Stimulated activated CD8-positive, alpha-beta memory T cell treated with anti-CD3 and anti-CD28 coated beads, Interleukin-4, amount 100 ng/mL, for 1 hour (primary cell): ENCODE measurements at regions not wholly inside any gene's neighbourhood (a gene's known extent, or its start where the extent isn't known, plus 50 kb on each side); places are given as distances from the start of the nearest gene placed in this dataset.
"Not testable (repeated sequence)": the region's sequence is repeated elsewhere in the genome, so short reads cannot be mapped to it uniquely, and the experiment has no call there.

Experiments used
- DNase-seq, 2 donors: peaks; one replicate each; pipeline ENCODE4 v3.0.0-alpha.2; 2020; ENCODE audit warnings: low read depth in 2 of 2, low spot score in 1 of 2

DNA sequence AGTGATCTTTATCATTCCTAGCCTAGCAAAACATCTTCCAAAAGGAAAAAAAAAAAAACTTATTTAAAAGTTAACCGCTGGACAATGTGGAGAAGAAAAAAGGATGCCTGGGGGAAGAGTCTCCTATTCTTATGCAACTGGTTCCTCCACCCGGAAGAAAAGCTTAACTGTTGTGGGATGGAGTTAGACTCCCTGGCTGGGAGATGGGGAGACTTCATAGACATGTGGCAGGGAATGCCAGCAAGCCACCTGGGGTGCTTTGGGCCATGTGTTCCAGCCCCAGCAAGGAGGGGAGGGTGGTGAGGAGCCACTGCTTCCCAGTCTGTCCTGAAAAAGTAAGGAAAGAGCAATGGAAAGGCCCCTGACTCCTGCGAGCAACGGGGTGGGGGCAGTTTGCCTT lies 119.4 kb upstream of the SPIN4 start:
- DNase-seq = no peak

DNA sequence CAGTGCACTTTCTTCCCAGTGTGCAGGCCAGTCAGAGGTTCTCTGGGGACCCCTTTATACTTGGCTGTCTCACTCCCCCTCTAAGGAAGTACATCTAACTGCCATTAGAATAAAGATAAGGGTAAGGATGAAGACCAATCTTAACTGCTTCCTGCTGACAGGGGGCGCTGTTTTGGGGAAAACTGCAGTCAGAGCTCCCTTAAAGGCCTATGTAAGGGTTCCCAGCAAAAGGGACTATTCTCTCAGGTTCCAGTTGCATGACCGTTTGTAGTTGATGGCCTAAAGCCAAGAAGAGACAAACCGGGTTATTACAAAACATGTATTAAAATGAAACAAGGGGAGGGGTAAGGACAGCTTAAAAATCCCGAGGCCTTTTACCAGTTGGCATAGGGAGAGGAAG lies 115.6 kb upstream of the SPIN4 start:
- DNase-seq = no peak

DNA sequence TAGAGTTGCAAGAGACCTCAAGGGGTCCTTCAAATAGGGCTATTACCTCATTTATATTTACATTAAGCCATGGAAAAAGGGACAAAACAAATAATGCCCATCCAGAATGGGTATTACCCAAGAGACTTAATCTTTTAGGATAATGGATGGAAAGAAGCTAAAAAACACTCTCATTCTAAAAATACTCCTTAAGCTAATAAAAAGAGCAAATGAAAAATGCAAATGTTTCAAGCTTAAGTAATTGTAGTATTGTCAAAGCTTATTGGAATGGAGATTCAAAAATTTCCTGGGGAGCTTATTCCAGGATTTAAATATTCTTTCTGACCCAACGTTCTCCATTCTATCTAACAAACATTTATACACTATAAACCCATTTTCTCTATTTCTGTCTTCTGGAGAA lies 107.8 kb upstream of the SPIN4 start:
- no peak for DNase-seq

DNA sequence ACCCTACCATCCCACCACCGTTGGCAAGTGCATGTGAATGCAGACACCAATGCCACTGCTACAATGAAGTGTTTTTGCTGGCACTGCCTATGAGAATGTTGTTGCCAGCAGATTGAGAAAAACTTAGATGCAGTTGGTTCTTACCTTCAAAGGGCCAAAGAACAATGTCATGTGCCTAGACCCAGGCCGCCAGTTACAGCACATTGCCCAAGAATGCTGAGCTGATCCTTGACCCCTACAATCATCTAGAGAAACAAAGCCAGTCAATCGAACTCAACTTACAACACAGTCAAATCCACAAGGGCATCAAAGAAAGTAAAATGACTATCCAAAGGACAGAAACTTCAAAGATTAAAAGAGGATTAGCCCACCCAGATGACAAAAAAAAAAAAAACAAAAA lies 102.4 kb upstream of the SPIN4 start:
- no peak for DNase-seq

DNA sequence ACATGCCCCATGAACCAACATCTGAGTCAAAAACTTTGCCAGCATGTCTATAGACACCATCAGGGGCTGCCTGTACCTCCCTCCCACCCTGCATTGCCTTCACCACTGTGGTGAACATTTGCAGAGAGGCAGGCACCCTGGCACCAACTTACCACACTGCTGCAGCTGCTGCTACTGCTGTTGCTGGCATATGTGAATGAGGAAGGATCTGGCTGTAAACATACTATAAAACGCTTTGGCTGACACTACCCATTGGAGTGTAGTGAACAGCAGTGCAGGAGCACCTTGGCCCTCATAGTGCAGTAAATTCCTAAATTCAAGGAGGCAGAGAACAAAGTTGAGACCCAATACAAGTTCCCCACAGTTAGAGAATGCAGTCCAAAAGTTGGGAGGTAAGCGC lies 90.6 kb upstream of the SPIN4 start:
- no peak for DNase-seq

DNA sequence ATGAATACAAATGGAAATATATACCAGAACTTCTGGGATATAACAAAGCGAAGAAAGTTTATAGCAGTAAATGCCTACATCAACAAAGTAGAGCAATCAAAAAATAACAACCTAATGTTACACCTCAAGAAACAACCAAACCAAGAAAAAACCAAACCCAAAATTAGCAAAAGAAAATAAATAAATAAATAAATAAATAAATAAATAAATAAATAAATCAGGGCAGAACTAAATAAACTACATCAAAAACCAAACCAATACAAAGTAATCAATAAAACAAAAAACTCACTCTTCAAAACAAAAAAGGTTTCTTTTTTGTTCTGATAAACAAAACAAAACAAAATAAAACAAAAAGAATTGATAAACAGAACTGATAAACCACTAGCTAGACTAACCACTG lies 88.4 kb upstream of the SPIN4 start:
- no peak for DNase-seq

DNA sequence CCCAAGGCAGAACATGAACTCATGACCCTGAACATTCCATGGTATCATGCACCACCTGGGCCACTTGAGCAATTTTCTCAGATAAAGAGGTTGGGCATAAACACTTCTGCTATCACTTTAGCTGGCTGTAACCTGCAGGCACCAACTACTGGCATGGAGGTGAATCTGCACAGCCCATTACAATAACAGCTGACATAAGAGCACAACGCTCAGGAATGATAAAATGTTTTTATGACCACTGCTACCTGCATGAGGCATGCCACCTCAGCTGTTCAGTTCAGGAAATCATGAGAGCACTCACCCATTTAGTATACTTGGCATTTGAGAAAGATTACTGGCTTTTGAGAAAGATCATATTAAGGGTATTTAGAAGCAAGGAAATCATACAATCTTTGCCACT lies 85.7 kb upstream of the SPIN4 start:
- DNase-seq = no peak

DNA sequence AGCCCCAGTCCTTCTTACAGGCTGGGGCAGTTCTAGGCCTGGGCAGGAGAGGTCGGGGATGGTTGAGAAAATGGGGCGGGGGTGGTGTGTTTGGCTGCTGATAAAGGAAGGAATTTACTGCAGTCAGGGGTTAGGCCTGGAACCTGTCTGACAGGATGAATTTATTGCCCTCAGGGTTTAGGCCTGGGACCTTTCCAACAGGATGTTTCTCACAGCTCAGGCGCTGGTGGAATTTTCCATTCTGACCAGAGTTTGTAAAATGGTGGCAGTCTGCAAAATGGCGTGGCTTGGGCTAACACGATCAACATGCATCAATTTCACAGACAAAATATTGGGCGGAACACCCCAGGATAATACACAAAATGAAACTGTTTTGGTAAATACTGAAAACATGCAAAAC lies 83.5 kb upstream of the SPIN4 start:
- no peak for DNase-seq

DNA sequence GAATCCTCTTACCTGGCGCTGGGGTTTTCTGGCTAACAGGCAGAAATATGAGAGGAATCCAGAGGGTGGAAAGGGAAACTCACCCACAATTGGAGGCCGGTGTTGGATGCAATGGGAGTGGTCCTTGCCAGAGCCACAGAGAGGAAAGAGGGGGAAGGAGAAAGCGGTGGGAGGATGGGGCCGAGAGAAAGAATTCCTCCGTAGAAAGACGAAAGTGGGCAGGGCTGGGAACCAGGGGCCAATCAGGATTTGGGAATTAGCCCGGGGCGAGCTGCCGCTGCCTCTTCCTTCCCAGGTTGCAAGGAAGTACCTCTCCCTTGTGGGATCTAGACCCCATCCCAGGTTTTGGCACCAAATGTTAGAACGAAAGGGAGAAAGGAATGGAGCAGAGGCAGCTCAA lies 83.1 kb upstream of the SPIN4 start:
- no peak for DNase-seq

DNA sequence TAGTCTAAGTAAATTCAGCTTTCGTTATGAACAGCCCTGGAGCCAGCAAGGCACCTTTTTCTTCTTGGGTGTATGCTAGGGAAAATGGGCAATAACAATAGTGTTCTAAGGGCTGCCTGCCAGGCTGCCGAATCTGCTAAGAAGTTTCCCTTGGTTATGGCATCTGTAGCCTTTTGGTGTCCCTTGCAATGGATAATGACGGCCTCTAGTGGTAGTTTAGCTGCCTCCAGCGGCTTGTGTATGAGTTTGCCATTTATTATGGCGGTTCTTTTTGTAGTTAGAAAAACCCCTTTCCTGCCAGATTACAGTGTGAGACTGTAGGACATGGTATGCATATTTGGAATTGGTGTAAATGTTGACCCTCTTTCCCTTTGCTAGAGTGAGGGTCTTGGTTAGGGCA lies 78.9 kb upstream of the SPIN4 start:
- DNase-seq = no peak

DNA sequence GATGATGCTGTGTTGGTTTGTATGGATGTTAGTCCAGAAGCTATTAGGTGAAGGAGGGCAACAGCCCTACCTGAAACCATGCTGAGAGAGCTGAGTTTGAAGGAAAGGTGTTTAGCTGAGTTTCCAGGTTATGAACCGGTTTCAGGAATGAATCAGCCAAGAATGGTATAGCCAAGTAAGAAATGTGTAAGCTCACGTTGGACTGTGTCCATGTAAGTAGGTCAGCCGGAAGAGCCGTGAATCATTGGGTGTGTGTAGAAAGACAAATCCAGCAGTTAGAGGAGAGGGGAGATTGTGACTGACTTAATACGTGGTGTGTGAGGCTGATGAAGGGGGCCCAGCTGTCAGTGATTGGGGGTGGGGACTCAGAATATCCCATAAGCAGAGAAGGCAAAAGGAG lies 77.2 kb upstream of the SPIN4 start:
- no peak for DNase-seq

DNA sequence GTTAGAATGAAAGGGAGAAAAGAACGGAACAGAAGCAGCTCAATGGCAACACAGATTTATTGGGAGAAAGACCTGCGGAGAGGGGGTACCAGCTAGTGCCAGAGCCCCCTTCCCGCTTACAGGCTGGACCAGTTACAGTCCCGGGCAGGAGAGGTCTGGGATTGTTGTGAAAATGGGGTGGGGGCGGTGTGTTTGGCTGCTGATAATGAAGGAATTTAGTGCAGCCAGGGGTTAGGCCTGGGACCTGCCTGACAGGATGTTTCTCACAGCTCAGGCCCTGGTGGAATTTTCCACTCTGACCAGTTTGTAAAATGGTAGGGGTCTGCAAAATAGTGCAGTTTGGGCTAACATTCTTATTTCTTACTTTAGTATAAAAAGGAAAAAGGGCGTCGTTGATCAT lies 75.4 kb upstream of the SPIN4 start:
- DNase-seq = no peak

DNA sequence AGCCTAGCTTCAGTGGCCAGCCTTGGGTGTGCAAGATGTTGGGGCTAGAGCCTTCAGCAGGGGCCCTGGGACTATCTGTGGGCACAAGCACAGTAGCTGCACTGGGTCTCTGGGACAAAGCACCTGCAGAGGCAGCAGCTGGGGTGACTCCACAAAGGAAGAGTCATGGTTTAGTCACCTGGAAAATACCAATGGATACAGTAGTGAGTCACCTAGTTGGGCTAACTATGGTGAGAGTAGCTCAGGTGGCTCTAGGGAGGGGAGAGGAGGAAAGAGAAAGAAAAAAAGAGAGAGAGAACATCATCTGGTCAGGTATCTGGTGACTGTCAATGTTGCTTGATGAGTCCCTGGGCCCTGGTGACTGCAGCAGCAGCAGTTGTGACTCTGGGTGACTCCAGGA lies 72.9 kb upstream of the SPIN4 start:
- DNase-seq = no peak

DNA sequence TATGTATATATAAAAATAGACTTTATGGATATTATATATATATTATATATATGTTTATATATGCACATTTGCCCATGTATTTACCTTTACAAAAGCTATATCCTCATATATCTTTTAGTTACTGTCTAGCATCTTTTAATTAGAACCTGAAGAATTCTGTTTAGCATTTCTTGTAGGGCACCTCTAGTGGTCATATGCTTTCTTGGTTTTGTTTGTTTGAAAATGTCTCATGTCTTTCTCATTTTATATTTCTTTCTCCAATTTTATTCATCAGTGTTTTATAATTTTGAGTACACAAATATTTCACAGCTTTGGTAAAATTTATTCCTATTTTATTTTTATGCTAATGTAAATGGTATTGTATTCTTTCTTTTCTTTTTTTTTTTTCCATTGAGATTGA lies 70.3 kb upstream of the SPIN4 start:
- DNase-seq = no peak

DNA sequence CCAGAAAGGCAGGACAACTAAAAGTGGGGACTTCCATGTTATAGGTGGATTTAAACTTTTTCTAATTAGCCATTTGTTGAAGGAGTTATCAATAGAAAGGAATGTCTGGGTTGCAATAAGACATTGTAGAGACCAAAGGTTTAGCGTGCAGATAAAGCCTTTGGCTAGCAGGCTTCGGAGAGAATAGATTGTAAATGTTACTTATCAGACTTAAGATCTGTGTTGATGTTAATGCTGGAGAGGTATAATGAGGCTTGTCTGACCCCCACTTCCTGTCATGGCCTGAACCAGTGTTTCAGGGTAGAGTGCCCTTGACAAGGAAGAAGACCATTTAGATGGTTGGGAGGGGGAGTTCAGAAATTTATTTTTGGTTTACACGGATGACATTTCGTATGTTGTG lies 67.1 kb upstream of the SPIN4 start:
- DNase-seq = no peak

DNA sequence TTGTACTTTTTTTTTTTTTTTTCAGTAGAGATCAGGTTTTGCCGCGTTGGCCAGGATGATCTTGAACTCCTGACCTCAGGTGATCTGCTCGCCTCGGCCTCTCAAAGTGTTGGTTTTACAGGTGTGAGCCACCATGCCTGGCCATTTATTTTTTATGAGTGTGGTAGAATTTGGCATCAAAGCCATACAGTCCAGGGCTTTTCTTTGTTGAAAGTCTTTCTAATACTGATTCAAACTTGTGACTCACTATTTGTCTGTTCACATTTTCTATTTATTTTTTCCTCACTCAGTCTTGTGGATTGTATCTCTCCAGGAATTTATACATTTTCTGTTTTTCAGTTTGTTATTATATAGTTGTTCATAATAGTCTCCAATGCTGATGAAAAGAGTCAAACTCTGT lies 66.5 kb upstream of the SPIN4 start:
- no peak for DNase-seq

DNA sequence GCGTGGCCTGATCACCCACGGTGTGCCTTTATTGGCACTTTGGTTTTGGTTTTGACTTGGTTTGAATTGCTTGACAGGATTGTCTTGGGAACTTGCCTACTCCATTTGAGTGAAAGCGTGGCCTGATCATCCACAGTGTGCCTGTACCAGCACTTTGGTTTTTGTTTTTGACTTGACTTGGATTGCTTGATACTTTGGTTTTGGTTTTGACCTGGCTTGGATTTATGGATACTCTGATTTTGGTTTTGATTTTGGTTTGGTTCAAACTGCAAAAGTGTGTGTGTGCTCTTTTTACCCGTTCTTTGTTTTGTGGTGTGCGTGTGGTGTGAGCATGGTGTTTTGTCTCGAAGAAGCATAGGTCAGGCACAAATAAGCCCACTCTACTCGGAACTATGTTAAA lies 58.8 kb upstream of the SPIN4 start:
- DNase-seq = not testable (repeated sequence)

DNA sequence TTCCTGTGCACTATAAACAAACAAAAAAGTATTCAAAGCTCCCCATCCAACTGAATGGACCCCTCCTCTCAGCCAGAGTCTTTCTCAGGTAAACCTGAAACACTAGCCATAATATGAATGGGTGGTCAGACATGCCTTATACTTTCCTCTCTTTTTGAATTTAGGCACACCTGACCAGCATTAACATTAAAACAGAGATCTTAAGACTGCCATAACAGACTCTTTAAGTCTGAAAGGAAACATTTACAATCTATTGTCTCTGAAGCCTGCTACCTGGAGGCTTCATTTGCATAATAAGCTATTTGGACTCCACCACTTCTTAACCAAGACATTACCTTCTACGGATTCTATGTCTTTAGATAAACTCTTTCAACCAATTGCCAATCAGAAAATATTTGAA lies 56.9 kb upstream of the SPIN4 start:
- DNase-seq = no peak

DNA sequence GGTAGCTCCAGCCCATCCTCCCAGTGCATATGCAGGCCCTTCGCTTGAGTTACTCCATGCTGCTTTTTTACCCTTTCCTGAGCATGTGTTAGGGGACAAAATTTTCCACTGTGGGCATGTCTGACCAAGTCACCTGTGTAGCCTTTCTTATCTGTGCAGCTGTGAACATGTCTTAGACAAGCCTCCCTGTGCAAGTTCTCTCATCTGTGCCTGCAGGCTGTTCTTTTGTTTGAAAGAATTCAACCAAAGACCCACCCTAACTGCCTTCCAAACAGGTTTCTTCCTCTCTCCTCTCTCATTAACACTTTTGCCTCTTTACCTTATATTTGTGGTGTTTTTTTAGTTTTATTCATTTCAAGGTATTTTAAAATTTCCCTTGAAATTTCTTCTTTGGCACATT lies 53.2 kb upstream of the SPIN4 start:
- no peak for DNase-seq

DNA sequence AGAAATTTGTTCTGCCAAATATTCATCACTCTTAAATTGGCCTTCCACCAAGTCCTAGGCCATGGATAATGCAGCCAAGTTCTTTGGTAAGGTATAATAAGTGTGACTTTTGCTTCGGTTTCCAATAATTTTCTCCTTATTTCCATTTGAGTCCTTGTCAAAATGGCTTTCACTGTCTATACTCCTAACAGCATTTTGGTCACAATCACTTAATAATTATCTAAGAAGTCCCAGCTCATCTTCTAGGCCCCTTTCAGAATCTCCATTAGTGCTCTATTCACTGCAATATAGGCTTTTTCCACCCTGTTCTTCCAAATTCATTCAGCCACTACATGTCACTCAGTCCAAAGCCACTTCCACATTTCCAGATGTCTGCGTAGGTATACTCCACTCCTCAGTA lies 51.0 kb upstream of the SPIN4 start:
- no peak for DNase-seq
